ENCODE measurements at regions not wholly inside any gene's neighbourhood (a gene's known extent, or its start where the extent isn't known, plus 50 kb on each side); places are given as distances from the start of the nearest gene placed in this dataset.

DNA sequence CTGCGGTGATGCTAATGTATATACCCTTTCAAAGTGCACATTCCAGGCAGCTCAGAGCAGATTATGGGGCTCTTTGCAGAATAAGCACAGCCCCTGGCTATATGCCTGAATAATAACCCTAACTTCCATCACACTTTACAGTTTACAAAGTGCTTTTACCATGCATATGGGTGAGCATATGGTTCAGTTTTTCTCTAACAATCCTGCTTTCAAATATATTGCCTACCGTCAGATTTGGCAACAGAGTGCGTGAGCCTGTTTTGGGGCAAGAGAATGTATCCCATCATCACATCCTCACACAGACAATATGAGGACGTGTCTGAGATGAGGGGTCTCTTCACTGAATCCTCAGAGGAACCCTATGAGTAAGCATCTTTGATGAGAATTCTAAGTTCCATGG, 162.8 kb upstream of the VCX start:
- TF ChIP-seq, protein P1, sequence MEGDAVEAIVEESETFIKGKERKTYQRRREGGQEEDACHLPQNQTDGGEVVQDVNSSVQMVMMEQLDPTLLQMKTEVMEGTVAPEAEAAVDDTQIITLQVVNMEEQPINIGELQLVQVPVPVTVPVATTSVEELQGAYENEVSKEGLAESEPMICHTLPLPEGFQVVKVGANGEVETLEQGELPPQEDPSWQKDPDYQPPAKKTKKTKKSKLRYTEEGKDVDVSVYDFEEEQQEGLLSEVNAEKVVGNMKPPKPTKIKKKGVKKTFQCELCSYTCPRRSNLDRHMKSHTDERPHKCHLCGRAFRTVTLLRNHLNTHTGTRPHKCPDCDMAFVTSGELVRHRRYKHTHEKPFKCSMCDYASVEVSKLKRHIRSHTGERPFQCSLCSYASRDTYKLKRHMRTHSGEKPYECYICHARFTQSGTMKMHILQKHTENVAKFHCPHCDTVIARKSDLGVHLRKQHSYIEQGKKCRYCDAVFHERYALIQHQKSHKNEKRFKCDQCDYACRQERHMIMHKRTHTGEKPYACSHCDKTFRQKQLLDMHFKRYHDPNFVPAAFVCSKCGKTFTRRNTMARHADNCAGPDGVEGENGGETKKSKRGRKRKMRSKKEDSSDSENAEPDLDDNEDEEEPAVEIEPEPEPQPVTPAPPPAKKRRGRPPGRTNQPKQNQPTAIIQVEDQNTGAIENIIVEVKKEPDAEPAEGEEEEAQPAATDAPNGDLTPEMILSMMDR (IDR thresholded peaks at IDR 0.05; ENCODE audit: extremely low read depth, insufficient read depth, missing control alignments), result no peak

DNA sequence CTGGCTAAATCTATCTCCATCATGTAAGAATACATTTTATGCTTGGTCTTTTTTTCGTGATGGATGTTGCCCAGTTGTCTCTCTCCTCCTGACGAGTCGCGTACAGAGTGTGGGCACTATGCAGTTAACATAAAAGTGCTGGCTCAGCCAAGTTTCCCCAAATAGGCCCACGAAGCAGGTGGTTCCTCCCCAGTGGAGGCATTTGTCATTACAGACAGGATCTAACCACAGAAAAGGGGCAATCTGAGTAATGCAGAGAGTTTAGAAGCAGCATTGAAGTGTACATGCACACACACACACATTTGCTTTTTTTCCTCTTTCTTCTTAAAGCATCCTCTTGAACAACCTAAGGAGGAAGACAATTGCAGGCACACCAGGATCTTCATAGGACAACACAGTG, 188.7 kb upstream of the VCX start:
- TF ChIP-seq, protein P1 (IDR thresholded peaks at IDR 0.05; ENCODE audit: extremely low read depth, insufficient read depth, missing control alignments), result no peak
- in situ Hi-C loops (cut with MboI; ENCODE audit: low pct_unique_long_range_greater_than_20kb, low sequenced_read_pairs, unreplicated experiment), result no loop called here
- no peak for DNase-seq (ENCODE audit: low spot score)

More for the DNA sequence above, 162.8 kb upstream of the VCX start:
- in situ Hi-C loops (cut with MboI; ENCODE audit: low pct_unique_long_range_greater_than_20kb, low sequenced_read_pairs, unreplicated experiment), result no loop called here
- no peak for DNase-seq (ENCODE audit: low spot score)

DNA sequence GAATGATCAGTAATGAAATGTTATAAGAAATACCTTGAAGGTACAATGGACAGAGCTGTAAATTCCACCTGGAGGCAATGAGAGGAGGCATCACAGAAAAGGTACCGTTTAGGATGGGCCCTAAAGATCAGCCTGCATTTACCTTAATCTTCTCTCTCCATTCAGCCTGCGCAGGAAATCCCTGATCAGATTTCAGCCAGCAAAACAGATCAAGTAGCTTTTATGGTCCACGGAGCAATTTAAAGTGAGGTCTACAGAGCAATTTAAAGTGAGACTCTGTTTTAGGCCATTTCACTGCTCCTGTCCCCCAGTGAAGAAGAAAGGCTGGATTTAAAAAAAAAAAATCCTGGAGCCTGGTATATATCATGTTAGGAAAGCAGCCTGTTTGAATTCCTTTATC, 195.1 kb upstream of the VCX start:
- TF ChIP-seq, protein P1 (IDR thresholded peaks at IDR 0.05; ENCODE audit: extremely low read depth, insufficient read depth, missing control alignments), result no peak
- in situ Hi-C loops (cut with MboI; ENCODE audit: low pct_unique_long_range_greater_than_20kb, low sequenced_read_pairs, unreplicated experiment), result no loop called here
- DNase-seq (ENCODE audit: low spot score), result no peak

DNA sequence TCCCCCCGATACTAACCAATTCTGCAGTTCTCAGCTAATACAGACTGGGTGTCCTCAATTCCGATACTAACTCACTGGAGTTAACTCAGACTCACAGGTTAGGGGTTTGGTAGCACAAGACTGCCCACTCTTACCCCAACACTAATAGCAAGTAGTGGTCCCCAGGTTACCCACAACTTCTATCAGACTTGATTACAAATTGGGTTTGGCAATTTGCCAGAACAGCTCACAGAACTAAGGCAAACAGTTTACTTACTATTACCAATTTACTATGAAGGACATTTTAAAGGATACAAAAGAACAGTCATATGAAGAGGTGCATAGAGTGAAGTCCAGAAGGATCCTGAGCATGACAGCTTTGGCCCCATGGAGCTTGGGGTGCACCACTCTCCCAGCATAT, 201.8 kb upstream of the VCX start:
- TF ChIP-seq, protein P1 (IDR thresholded peaks at IDR 0.05; ENCODE audit: extremely low read depth, insufficient read depth, missing control alignments), result no peak
- no peak for DNase-seq (ENCODE audit: low spot score)
- in situ Hi-C loops (cut with MboI; ENCODE audit: low pct_unique_long_range_greater_than_20kb, low sequenced_read_pairs, unreplicated experiment), result no loop called here

DNA sequence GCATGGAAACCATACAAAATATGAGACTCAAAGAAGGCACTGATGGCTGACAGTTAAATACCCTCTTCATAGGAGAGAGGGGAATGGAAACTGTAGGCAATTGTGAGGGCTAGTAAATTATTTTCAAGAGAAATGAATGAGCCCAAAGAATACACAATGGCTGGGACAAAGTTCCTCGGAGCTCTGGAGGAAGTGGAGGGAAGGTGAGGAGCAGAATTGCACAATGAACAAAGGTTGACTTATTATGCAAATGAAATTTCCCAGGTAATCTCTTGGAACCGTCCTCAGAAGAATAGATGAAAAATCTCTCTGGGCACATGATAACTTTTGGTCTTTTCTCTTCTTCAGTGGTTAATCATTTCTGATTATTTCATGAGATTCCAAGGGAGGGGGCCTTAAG, 202.6 kb upstream of the VCX start:
- in situ Hi-C loops (cut with MboI; ENCODE audit: low pct_unique_long_range_greater_than_20kb, low sequenced_read_pairs, unreplicated experiment), result no loop called here
- DNase-seq (ENCODE audit: low spot score), result no peak
- TF ChIP-seq, protein P1 (IDR thresholded peaks at IDR 0.05; ENCODE audit: extremely low read depth, insufficient read depth, missing control alignments), result no peak

DNA sequence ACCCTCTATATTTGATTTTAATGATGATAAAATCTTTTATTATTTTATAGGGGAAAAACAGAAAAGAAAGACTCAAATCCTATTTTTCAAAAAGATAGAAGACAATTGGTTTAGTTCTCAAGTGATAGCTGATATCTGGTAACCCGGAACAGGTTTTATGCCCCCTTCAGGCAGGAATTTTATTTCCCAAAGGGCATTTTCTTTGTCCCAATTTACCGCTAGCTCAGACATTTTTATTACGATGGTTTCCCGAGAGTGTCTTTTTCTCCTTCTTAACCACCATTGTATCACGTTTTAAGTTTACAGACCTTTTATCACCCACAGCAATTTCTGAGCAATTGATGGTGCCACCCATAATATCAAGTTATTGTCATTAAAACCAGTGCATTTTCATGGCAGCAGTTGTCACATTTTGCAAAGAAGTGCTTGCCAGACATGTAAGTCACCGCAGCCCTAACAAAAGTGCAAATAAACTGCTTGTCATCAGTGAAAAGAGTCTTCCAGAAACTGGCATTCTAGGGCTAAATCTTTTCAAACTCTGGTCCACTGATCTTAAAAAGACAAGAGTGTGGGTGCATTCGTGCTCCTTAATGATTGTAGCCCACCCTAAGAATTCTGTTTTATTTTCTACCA, 204.8 kb upstream of the VCX start:
- in situ Hi-C loops (cut with MboI; ENCODE audit: low pct_unique_long_range_greater_than_20kb, low sequenced_read_pairs, unreplicated experiment), result no loop called here
- no peak for DNase-seq (ENCODE audit: low spot score)
- TF ChIP-seq, protein P1 (IDR thresholded peaks at IDR 0.05; ENCODE audit: extremely low read depth, insufficient read depth, missing control alignments), result no peak

Data from GM13977 (cell line).